Endothelial cell of umbilical vein (primary cell): ENCODE measurements at regions not wholly inside any gene's neighbourhood (a gene's known extent, or its start where the extent isn't known, plus 50 kb on each side); places are given as distances from the start of the nearest gene placed in this dataset.

Source experiments
- BruUV-seq: library from RNA; stranded (reverse); fragments of 400-500 nt; replicated peaks from 2 replicates; lab custom pipeline; 2021; lab: Mats Ljungman, UMichigan
- CTCF ChIA-PET: fragments of 300-600, 350-600 bp; sonication (Branson Sonifier 250); formaldehyde crosslinking; loops from one replicate; lab custom pipeline; 2021; ENCODE audit warnings: antibody characterized with exemption, inconsistent platforms; lab: Charles Lee
- POLR2A ChIA-PET: fragments of 300-600, 350-600 bp; sonication (Branson Sonifier 250); formaldehyde crosslinking; loops from one replicate; lab custom pipeline; 2021; ENCODE audit warnings: antibody characterized with exemption, inconsistent platforms; lab: Charles Lee
- DNase-seq: peaks from one replicate; pipeline ENCODE4 v3.0.0-alpha.2; 2011; ENCODE audit warnings: low read depth, low spot score
- FAIRE-seq: peaks from 2 replicates; lab custom pipeline; 2011; peaks lifted over from hg19 to GRCh38; lab: Jason Lieb, UNC
- H2AFZ ChIP-seq: 2 replicates; pipeline ENCODE4 v1.6.0; 2012; ENCODE audit warnings: low read depth, low read length, control low read depth, inconsistent platforms
- H3K27ac ChIP-seq: 2 replicates; pipeline ENCODE4 v1.5.1; 2011; ENCODE audit warnings: low read depth, mild to moderate bottlenecking, control low read depth, low read length, moderate library complexity; ENCODE audit not compliant: insufficient read depth
- H3K27me3 ChIP-seq, 2 experiments: 2 replicates each; pipeline versions ENCODE4 v1.6.0 to v1.6.1; 2011; ENCODE audit warnings: low read length in 2 of 2, mixed read lengths in 1 of 2; ENCODE audit not compliant: control insufficient read depth in 2 of 2, insufficient read depth in 2 of 2
- H3K36me3 ChIP-seq, 2 experiments: 2 replicates in 1 of 2; 3 replicates in 1 of 2; pipeline ENCODE4 v1.5.1; 2011; ENCODE audit warnings: low read length in 2 of 2, mild to moderate bottlenecking in 1 of 2, moderate library complexity in 1 of 2; ENCODE audit not compliant: control insufficient read depth in 2 of 2, insufficient read depth in 2 of 2; ENCODE audit errors: extremely low read depth in 1 of 2
- H3K4me1 ChIP-seq: 3 replicates; pipeline ENCODE4 v1.5.1; 2011; ENCODE audit warnings: mild to moderate bottlenecking, low read length; ENCODE audit not compliant: control insufficient read depth, insufficient read depth; ENCODE audit errors: extremely low read depth
- H3K4me2 ChIP-seq: 2 replicates; pipeline ENCODE4 v1.6.1; 2011; ENCODE audit warnings: low read length, control low read depth, mixed read lengths; ENCODE audit not compliant: insufficient read depth
- H3K4me3 ChIP-seq, 3 experiments: fragments of 200-600 bp in 1 of 3; sonication (generic), shearing (Covaris generic) in 1 of 3; replicated peaks in 1 of 3; 2 replicates each; pipeline ENCODE4 v1.5.1; 2011 to 2016; ENCODE audit warnings: control low read depth in 3 of 3, low read length in 3 of 3, mild to moderate bottlenecking in 2 of 3, inconsistent platforms in 1 of 3, low read depth in 1 of 3, moderate library complexity in 1 of 3; ENCODE audit not compliant: insufficient read depth in 1 of 3
- H3K79me2 ChIP-seq: 2 replicates; pipeline ENCODE4 v1.6.0; 2012; ENCODE audit warnings: low read length, inconsistent platforms; ENCODE audit not compliant: control insufficient read depth, insufficient read depth
- H3K9ac ChIP-seq: replicated peaks from 2 replicates; pipeline ENCODE3; 2011; ENCODE audit warnings: low read length, control low read depth; ENCODE audit not compliant: insufficient read depth; ENCODE audit errors: extremely low read depth
- H3K9me1 ChIP-seq: replicated peaks from 3 replicates; pipeline ENCODE4 v1.6.0; 2011; ENCODE audit warnings: mild to moderate bottlenecking, low read length; ENCODE audit not compliant: control insufficient read depth, insufficient read depth; ENCODE audit errors: extremely low read depth
- H3K9me3 ChIP-seq: replicated peaks from 2 replicates; pipeline ENCODE4 v1.5.1; 2012; ENCODE audit warnings: low read length, inconsistent platforms; ENCODE audit not compliant: control insufficient read depth, insufficient read depth
- H4K20me1 ChIP-seq: replicated peaks from 2 replicates; pipeline ENCODE3; 2011; ENCODE audit warnings: mild to moderate bottlenecking, low read length; ENCODE audit not compliant: control insufficient read depth, insufficient read depth; ENCODE audit errors: extremely low read depth
- CTCF ChIP-seq, 2 donors: IDR thresholded peaks; 1 replicate in 1 of 2; 2 replicates in 1 of 2; pipeline ENCODE4 v1.5.1; 2011; ENCODE audit warnings: low read length in 2 of 2, mild to moderate bottlenecking in 2 of 2, moderate library complexity in 2 of 2, control low read depth in 1 of 2, inconsistent platforms in 1 of 2, low read depth in 1 of 2; ENCODE audit not compliant: insufficient read depth in 1 of 2; ENCODE audit errors: extremely low read depth in 1 of 2
- EZH2 ChIP-seq: IDR thresholded peaks from 2 replicates; pipeline ENCODE4 v1.6.1; 2012; ENCODE audit warnings: borderline replicate concordance, low read depth, mild to moderate bottlenecking, moderate library complexity, low read length, inconsistent platforms; ENCODE audit not compliant: severe bottlenecking
- FOS ChIP-seq: IDR thresholded peaks from 2 replicates; pipeline ENCODE4 v1.6.1; 2011; ENCODE audit warnings: mild to moderate bottlenecking, low read length, moderate library complexity, borderline replicate concordance; ENCODE audit not compliant: insufficient read depth
- GATA2 ChIP-seq: IDR thresholded peaks from 2 replicates; pipeline ENCODE4 v1.7.0; 2011; ENCODE audit warnings: low read depth, mild to moderate bottlenecking, moderate library complexity, mixed read lengths, low read length; ENCODE audit not compliant: insufficient read length, insufficient read depth
- JUN ChIP-seq: IDR thresholded peaks from 2 replicates; pipeline ENCODE4 v1.6.1; 2011; ENCODE audit warnings: borderline replicate concordance, low read depth; ENCODE audit not compliant: insufficient read length, insufficient read depth
- MYC ChIP-seq: IDR thresholded peaks from one replicate; pipeline ENCODE4 v1.6.1; 2011; ENCODE audit warnings: mild to moderate bottlenecking, low read depth, low read length
- POLR2A ChIP-seq: IDR thresholded peaks from 2 replicates; pipeline ENCODE4 v1.6.1; 2012; ENCODE audit warnings: low read depth, mild to moderate bottlenecking, control low read depth, low read length
- POLR2AphosphoS5 ChIP-seq: IDR thresholded peaks from 2 replicates; pipeline ENCODE4 v1.6.1; 2012; ENCODE audit warnings: low read depth, mild to moderate bottlenecking, control low read depth, low read length, moderate library complexity; ENCODE audit not compliant: insufficient read depth
- dilution Hi-C: fragments of 300-500 bp; cut with MboI; formaldehyde crosslinking; loops from one replicate; pipeline ENCODE4 v1.15.0; 2019; ENCODE audit warnings: low sequenced_read_pairs; ENCODE audit not compliant: extremely low pct_ligation_motif_present
- intact Hi-C: fragments of 100-400 bp; cut with micrococcal nuclease; formaldehyde crosslinking; loops from one replicate; pipeline ENCODE4 v1.10.0; 2022
- TF ChIP-seq, protein P1 (sequence below): IDR thresholded peaks from 2 replicates; pipeline ENCODE4 v1.6.1; 2011; ENCODE audit not compliant: insufficient read depth, insufficient read length

GRCh38 chr17:77542011-77542410, 401.2 kb downstream of the SEC14L1 start:
- Histone ChIP-seq H4K20me1 (no peaks in the 10 kb centered on the region), H3K9me3 (no peaks in the 10 kb centered on the region), H3K27ac (no peak overlapping the region), H3K36me3 (no peaks in the 10 kb centered on the region), H3K79me2 (no peaks in the 10 kb centered on the region), H2AFZ (no peak overlapping the region), H3K4me2 (no peak overlapping the region), H3K27me3 (peaks cover 28 to 32% of the 10 kb centered on the region in 2 experiments), H3K4me3 (no peak overlapping the region), H3K9ac (no peak overlapping the region), H3K9me1 (no peaks in the 10 kb centered on the region), H3K4me1 (no peaks in the 10 kb centered on the region)
- dilution Hi-C loops (no loop called here), intact Hi-C loops (loop anchor here (1.0 to 5.0 kb wide), 2 partner anchors 200 to 472 kb away; no protein-coding TSS in a partner anchor)
- ChIA-PET CTCF (interaction anchor here (0.8 to 4.2 kb wide), 18 partner anchors 10 to 477 kb away, joined by 3 to 98 read pairs (median 4); partner anchors contain the start of gene TNRC6C), POLR2A (interaction anchor here (1.4 kb wide), 1 partner anchor 417 kb away, joined by 3 read pairs; the partner anchor contains the start of gene TNRC6C)
- no TSS peak for BruUV-seq
- FAIRE-seq (no peak), DNase-seq (no peak)
- TF ChIP-seq POLR2A (no peak), JUN (no peak), MYC (no peak), POLR2AphosphoS5 (no peak), GATA2 (no peak), CTCF (IDR thresholded peaks at IDR 0.05; ENCODE audit: extremely low read depth in 1 of 2, insufficient read depth in 1 of 2, low read depth in 1 of 2, low read length in 2 of 2) (no peak), FOS (no peak), EZH2 (no peak)
- TF ChIP-seq, protein P1, sequence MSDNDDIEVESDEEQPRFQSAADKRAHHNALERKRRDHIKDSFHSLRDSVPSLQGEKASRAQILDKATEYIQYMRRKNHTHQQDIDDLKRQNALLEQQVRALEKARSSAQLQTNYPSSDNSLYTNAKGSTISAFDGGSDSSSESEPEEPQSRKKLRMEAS: no peak
